Bronchial epithelial cell (primary cell): ENCODE measurements at regions not wholly inside any gene's neighbourhood (a gene's known extent, or its start where the extent isn't known, plus 50 kb on each side); places are given as distances from the start of the nearest gene placed in this dataset.

ENCODE experiments used
- DNase-seq: peaks from one replicate; pipeline ENCODE4 v3.0.0-alpha.2; 2010; ENCODE audit warnings: low read depth
- FAIRE-seq: peaks from 2 replicates; lab custom pipeline; 2011; peaks lifted over from hg19 to GRCh38; lab: Jason Lieb, UNC
- H3K27me3 ChIP-seq: 2 replicates; pipeline ENCODE4 v1.5.1; 2011; ENCODE audit warnings: low read length; ENCODE audit not compliant: control insufficient read depth, insufficient read depth
- H3K36me3 ChIP-seq: 2 replicates; pipeline ENCODE4 v1.5.1; 2011; ENCODE audit warnings: low read length; ENCODE audit not compliant: control insufficient read depth, insufficient read depth
- H3K4me3 ChIP-seq: 2 replicates; pipeline ENCODE4 v1.5.1; 2011; ENCODE audit warnings: mild to moderate bottlenecking, low read depth, low read length, control low read depth
- TF ChIP-seq, protein P1 (sequence below): IDR thresholded peaks from 2 replicates; pipeline ENCODE4 v1.5.1; 2011; ENCODE audit warnings: mild to moderate bottlenecking, moderate library complexity, low read length, control low read depth, inconsistent platforms; ENCODE audit not compliant: insufficient read depth, severe bottlenecking

DNA sequence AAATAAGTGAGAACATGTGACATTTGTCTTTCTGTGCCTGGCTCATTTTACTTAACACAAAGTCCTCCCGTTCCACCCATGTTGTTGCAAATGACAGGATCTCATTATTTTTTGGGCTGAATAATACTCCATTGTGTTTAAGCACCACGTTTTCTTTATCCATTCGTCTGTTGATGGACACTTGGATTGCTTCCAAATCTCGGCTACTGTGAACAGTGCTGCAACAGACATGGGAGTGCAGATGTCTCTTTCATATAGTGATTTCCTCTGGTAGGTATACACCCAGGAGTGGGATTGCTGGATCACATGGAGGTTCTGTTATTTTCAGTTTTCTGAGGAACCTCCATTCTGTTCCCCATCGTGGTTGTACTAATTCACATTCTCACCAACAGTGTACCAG lies 264.4 kb upstream of the GALNT17 start:
- H3K27me3 ChIP-seq: no peaks in the 10 kb centered on the region
- H3K36me3 ChIP-seq: no peaks in the 10 kb centered on the region
- DNase-seq (no peak), FAIRE-seq (no peak)
- TF ChIP-seq, protein P1, sequence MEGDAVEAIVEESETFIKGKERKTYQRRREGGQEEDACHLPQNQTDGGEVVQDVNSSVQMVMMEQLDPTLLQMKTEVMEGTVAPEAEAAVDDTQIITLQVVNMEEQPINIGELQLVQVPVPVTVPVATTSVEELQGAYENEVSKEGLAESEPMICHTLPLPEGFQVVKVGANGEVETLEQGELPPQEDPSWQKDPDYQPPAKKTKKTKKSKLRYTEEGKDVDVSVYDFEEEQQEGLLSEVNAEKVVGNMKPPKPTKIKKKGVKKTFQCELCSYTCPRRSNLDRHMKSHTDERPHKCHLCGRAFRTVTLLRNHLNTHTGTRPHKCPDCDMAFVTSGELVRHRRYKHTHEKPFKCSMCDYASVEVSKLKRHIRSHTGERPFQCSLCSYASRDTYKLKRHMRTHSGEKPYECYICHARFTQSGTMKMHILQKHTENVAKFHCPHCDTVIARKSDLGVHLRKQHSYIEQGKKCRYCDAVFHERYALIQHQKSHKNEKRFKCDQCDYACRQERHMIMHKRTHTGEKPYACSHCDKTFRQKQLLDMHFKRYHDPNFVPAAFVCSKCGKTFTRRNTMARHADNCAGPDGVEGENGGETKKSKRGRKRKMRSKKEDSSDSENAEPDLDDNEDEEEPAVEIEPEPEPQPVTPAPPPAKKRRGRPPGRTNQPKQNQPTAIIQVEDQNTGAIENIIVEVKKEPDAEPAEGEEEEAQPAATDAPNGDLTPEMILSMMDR: no peak
- H3K4me3 ChIP-seq: no peak overlapping the region

DNA sequence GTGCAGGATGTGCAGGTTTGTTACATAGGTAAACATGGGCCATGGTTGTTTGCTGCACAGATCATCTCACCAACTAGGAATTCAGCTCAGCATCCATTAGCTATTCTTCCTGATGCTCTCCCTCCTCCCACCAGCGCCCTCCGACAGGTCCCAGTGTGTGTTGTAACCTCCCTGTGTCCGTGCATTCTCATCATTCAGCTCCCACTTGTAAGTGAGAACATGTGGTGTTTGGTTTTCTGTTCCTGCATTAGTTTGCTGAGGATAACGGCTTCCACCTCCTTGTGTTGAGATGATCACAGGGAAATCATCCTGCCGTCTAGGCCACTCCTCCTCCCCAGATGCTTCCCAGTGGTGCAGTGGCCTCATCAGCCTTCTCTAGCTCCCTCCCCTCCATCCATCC lies 261.6 kb upstream of the GALNT17 start:
- DNase-seq: no peak
- H3K27me3 ChIP-seq: no peaks in the 10 kb centered on the region
- no peak overlapping the region for H3K4me3 ChIP-seq
- no peak for FAIRE-seq
- H3K36me3 ChIP-seq: no peaks in the 10 kb centered on the region
- TF ChIP-seq, protein P1: no peak

DNA sequence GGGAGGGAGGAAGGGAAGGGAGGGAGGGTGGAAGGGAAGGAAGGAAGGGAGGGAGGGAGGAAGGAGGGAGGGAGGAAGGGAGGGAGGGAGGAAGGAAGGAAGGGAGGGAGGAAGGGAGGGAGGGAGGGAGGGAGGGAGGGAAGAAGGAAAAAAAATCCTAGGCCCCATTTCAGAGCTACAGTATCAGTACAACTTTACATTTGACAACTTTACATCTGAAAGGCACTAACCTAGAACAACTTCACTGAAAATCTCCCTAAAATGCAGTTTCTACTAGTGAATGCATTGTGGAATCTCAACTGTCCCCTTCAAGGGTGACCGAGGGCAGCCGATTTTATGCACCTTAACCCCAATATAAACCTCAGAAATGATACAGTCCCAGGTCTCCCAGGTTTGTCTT lies 259.8 kb upstream of the GALNT17 start:
- Histone ChIP-seq H3K36me3 (no peaks in the 10 kb centered on the region), H3K27me3 (no peaks in the 10 kb centered on the region), H3K4me3 (no peak overlapping the region)
- DNase-seq (no peak), FAIRE-seq (no peak)
- TF ChIP-seq, protein P1: no peak

DNA sequence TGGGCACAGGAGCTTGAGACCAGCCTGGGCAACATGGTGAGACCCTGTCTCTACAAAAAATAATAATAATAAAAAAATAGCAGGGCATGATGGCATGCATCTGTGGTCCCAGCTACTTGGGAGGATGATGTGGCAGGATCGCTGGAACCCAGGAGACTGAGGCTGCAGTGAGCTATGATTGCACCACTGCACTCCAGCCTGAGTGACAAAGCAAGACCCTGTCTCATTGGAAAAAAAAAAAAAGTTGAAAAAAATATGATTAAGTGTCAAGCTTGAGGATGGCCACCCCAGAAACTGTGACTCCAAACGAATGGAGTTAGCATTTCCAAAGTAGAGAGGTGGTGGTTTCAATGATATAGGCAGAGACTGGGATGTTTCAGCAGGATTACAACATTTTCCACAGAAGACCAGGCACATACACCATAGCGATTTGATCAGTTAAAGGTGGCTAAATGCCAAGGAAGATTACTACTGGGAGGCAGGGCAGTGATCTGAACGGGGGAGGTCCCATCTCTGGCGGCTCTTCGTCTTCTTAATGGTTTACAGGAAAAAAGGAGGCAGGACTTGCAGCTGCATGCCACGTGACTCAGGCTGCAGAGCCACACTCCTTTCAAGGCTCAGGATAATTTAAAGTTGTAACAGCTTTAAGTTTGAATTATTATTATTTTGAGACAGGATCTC lies 250.6 kb upstream of the GALNT17 start:
- Histone ChIP-seq H3K4me3 (no peak overlapping the region), H3K27me3 (no peaks in the 10 kb centered on the region), H3K36me3 (no peaks in the 10 kb centered on the region)
- DNase-seq (no peak), FAIRE-seq (no peak)
- TF ChIP-seq, protein P1: no peak

DNA sequence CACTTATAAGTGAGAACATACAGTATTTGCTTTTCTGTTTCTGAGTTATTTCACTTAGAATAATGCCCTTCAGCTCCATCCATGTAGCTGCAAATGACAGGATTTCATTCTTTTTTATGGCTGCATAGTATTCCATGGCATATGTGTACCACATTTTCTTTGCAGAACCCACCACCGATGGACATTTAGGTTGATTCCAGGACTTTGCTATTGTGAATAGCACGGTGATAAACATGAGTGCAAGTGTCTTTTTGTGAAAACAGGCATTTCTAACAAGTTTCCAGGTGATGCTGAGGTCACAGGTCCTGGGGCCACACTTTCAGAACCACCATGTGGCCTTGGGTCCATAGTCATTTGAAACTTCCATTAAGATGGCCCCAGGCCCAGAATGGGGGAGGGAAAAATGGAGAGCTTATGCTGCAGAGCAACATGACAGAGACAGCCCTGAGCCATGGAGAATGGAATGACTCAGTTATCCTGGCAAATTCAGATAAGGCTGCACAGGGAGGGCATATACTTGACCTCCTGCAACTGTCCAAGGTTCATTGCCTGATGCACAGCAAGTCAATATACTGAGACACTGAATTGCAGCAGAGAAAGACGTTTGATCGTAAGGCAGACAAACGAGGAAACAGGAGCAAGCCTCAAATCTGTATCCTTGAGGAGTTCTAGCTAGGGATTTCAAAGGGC lies 248.0 kb upstream of the GALNT17 start:
- DNase-seq (no peak), FAIRE-seq (no peak)
- Histone ChIP-seq H3K4me3 (no peak overlapping the region), H3K36me3 (no peaks in the 10 kb centered on the region), H3K27me3 (no peaks in the 10 kb centered on the region)
- TF ChIP-seq, protein P1: no peak
